K562 (cell line): ENCODE measurements at regions not wholly inside any gene's neighbourhood (a gene's known extent, or its start where the extent isn't known, plus 50 kb on each side); places are given as distances from the start of the nearest gene placed in this dataset.

Experiments used
- ATAC-seq: fragments of 200-7000 bp; cut with Tn5 transposase; 3 replicates; pipeline ENCODE4 v1.9.1; 2020; ENCODE audit warnings: moderate library complexity
- BruUV-seq: library from RNA; stranded (reverse); fragments of 400-500 nt; replicated peaks from 2 replicates; lab custom pipeline; 2021; lab: Mats Ljungman, UMichigan
- CTCF ChIA-PET: fragments of 300-600 bp; formaldehyde crosslinking; extraction: SDS; loops from one replicate; lab custom pipeline; 2021; ENCODE audit warnings: low intra/inter-chr PET ratio; lab: Yijun Ruan, JAX
- POLR2A ChIA-PET: fragments of 300-600, 350-650 bp; sonication (Branson Sonifier 250); formaldehyde crosslinking; extraction: SDS; loops from one replicate; lab custom pipeline; 2021; ENCODE audit warnings: antibody characterized with exemption, inconsistent platforms; lab: Yijun Ruan, JAX
- DNase-seq, 4 experiments: peaks; one replicate each; pipeline versions ENCODE4 v3.0.0 to v3.0.0-alpha.2; 2011 to 2018; ENCODE audit warnings: low spot score in 3 of 4, mixed read lengths in 3 of 4; ENCODE audit errors: extremely low read depth in 1 of 4
- FAIRE-seq: peaks from 2 replicates; lab custom pipeline; 2011; peaks lifted over from hg19 to GRCh38; lab: Jason Lieb, UNC
- H2AFZ ChIP-seq: 2 replicates; pipeline ENCODE4 v1.6.0; 2011; ENCODE audit warnings: low read depth, low read length, control low read depth, inconsistent platforms
- H3K27ac ChIP-seq: fragments of 200-600 bp; 3 replicates; pipeline ENCODE4 v1.8.0; 2011; ENCODE audit warnings: low read depth, mild to moderate bottlenecking, control low read depth, inconsistent platforms, low read length, moderate library complexity, mixed read lengths; ENCODE audit errors: extremely low read depth
- H3K27me3 ChIP-seq, 2 experiments: fragments of 300-600 bp in 1 of 2; 2 replicates in 1 of 2; 3 replicates in 1 of 2; pipeline versions ENCODE4 v1.6.0 to v1.8.0; 2011; ENCODE audit warnings: inconsistent platforms in 2 of 2, low read length in 2 of 2, mild to moderate bottlenecking in 1 of 2, mixed read lengths in 1 of 2, moderate library complexity in 1 of 2; ENCODE audit not compliant: control insufficient read depth in 2 of 2, insufficient read depth in 2 of 2
- H3K36me3 ChIP-seq: fragments of 300-600 bp; 3 replicates; pipeline ENCODE4 v1.8.0; 2011; ENCODE audit warnings: mild to moderate bottlenecking, low read length, inconsistent platforms; ENCODE audit not compliant: control insufficient read depth, insufficient read depth
- H3K4me1 ChIP-seq, 2 experiments: fragments of 200-600 bp in 1 of 2; replicated peaks in 1 of 2; 2 replicates in 1 of 2; 3 replicates in 1 of 2; pipeline versions ENCODE4 v1.5.1 to v1.8.0; 2011; ENCODE audit warnings: inconsistent platforms in 2 of 2, low read length in 2 of 2, mild to moderate bottlenecking in 1 of 2, mixed read lengths in 1 of 2, moderate library complexity in 1 of 2; ENCODE audit not compliant: control insufficient read depth in 2 of 2, insufficient read depth in 2 of 2
- H3K4me2 ChIP-seq: 2 replicates; pipeline ENCODE4 v1.6.1; 2011; ENCODE audit warnings: low read length, control low read depth, inconsistent platforms, mixed read lengths; ENCODE audit not compliant: insufficient read depth
- H3K4me3 ChIP-seq: fragments of 200-600 bp; sonication (generic), shearing (Covaris generic); 2 replicates; pipeline ENCODE4 v1.5.1; 2016; ENCODE audit warnings: control low read depth, inconsistent platforms
- H3K79me2 ChIP-seq: fragments of 200-600 bp; 3 replicates; pipeline ENCODE4 v1.8.0; 2011; ENCODE audit warnings: low read length, inconsistent platforms; ENCODE audit not compliant: control insufficient read depth, insufficient read depth
- H3K9ac ChIP-seq, 2 experiments: 2 replicates each; pipeline versions ENCODE4 v1.6.0 to v1.6.1; 2011; ENCODE audit warnings: low read depth in 2 of 2, low read length in 2 of 2, control low read depth in 1 of 2, inconsistent platforms in 1 of 2, mild to moderate bottlenecking in 1 of 2, mixed read lengths in 1 of 2; ENCODE audit not compliant: insufficient read depth in 1 of 2
- H3K9me1 ChIP-seq: one replicate; pipeline ENCODE4 v1.6.0; 2011; ENCODE audit warnings: inconsistent platforms, mild to moderate bottlenecking, low read length, moderate library complexity; ENCODE audit not compliant: control insufficient read depth, insufficient read depth
- H3K9me3 ChIP-seq: replicated peaks from 2 replicates; pipeline ENCODE4 v1.5.1; 2011; ENCODE audit warnings: low read depth, low read length, inconsistent platforms; ENCODE audit not compliant: control insufficient read depth, insufficient read depth
- H4K20me1 ChIP-seq: replicated peaks from 2 replicates; pipeline ENCODE4 v1.6.1; 2011; ENCODE audit warnings: low read length, inconsistent platforms, mixed read lengths; ENCODE audit not compliant: control insufficient read depth, insufficient read depth
- BDP1 ChIP-seq: IDR thresholded peaks from 3 replicates; pipeline ENCODE4 v1.6.1; 2011; ENCODE audit not compliant: insufficient read length, insufficient read depth
- CTCF ChIP-seq, 3 experiments: IDR thresholded peaks in 2 of 3; conservative IDR thresholded peaks in 1 of 3; 2 replicates each; pipeline ENCODE4 v1.5.1; 2011 to 2012; ENCODE audit warnings: low read length in 3 of 3, mild to moderate bottlenecking in 3 of 3, control low read depth in 2 of 3, improper control_type of control experiment in 1 of 3, inconsistent platforms in 1 of 3, low read depth in 1 of 3, mixed read lengths in 1 of 3, moderate library complexity in 1 of 3; ENCODE audit not compliant: insufficient read depth in 2 of 3
- DACH1 ChIP-seq: fragments of 450-650 bp; IDR thresholded peaks from 2 replicates; pipeline ENCODE4 v1.6.1; 2018; ENCODE audit not compliant: partially characterized antibody
- ETS1 ChIP-seq: conservative IDR thresholded peaks from 2 replicates; pipeline ENCODE4 v1.6.1; 2011; ENCODE audit warnings: low read depth, mild to moderate bottlenecking, low read length; ENCODE audit not compliant: control insufficient read depth
- HMG20B ChIP-seq: fragments of 250-450 bp; sonication (Bioruptor Pico); IDR thresholded peaks from 2 replicates; pipeline ENCODE4 v1.5.0; 2021; ENCODE audit warnings: mild to moderate bottlenecking
- HOXB6 ChIP-seq: fragments of 250-450 bp; sonication (Bioruptor Pico); IDR thresholded peaks from 2 replicates; pipeline ENCODE4 v1.5.1; 2022; ENCODE audit warnings: mild to moderate bottlenecking, borderline replicate concordance
- LEF1 ChIP-seq: fragments of 450-650 bp; IDR thresholded peaks from 2 replicates; pipeline ENCODE4 v1.6.1; 2016; ENCODE audit warnings: mild to moderate bottlenecking
- NBN ChIP-seq: fragments of 450-650 bp; IDR thresholded peaks from 2 replicates; pipeline ENCODE4 v1.6.1; 2016; ENCODE audit warnings: low read depth, mild to moderate bottlenecking
- RBM14 ChIP-seq: fragments of 200-400 bp; formaldehyde crosslinking; IDR thresholded peaks from 2 replicates; pipeline ENCODE4 v1.6.1; 2018; ENCODE audit warnings: low read depth, mild to moderate bottlenecking, low read length, moderate library complexity, borderline replicate concordance; ENCODE audit not compliant: insufficient read depth
- SMARCE1 ChIP-seq: fragments of 450-650 bp; IDR thresholded peaks from 2 replicates; pipeline ENCODE4 v1.7.1; 2016; ENCODE audit warnings: mild to moderate bottlenecking
- THRAP3 ChIP-seq: fragments of 450-650 bp; IDR thresholded peaks from 2 replicates; pipeline ENCODE4 v1.6.1; 2016; ENCODE audit warnings: mild to moderate bottlenecking, inconsistent platforms, borderline replicate concordance
- WGBS: fragments of 100-300 bp; shearing (Covaris generic); methylation state at CpG from one replicate; pipeline ENCODE4 v1.1.6; 2016; ENCODE audit warnings: low coverage, mixed read lengths; ENCODE audit not compliant: insufficient coverage; ENCODE audit errors: missing lambda C conversion rate; 5-methylcytosine and 5-hydroxymethylcytosine counted together
- in situ Hi-C: fragments of 300-500 bp; cut with MboI; formaldehyde crosslinking; loops from 4 replicates; pipeline ENCODE4 v1.15.0; 2018; ENCODE audit warnings: inconsistent platforms, mixed read lengths
- intact Hi-C: fragments of 100-400 bp; cut with micrococcal nuclease; formaldehyde crosslinking; loops from 2 replicates; pipeline ENCODE4 v1.14.2; 2022

GRCh38 chr14:42715316-42715715 is 1108.6 kb downstream of the LRFN5 start:
- intact Hi-C loops: no loop called here
- WGBS: 0% methylated on average over 2 of the region's 2 CpGs
- no peak for ATAC-seq
- no peaks in the 10 kb centered on the region for H4K20me1 ChIP-seq
- POLR2A ChIA-PET: no interaction called here
- H3K4me3 ChIP-seq: no peak overlapping the region
- H3K4me1 ChIP-seq: no peaks in the 10 kb centered on the region
- H3K27ac ChIP-seq: no peak overlapping the region
- DNase-seq: no peak
- H3K4me2 ChIP-seq: no peak overlapping the region
- TF ChIP-seq HMG20B (CRISPR knock-in tag) (no peak), SMARCE1 (no peak), RBM14 (no peak), BDP1 (no peak), ETS1 (no peak), CTCF (IDR thresholded peaks at IDR 0.05 in 2 of 3, conservative IDR thresholded peaks at IDR 0.05 in 1 of 3; ENCODE audit: insufficient read depth in 2 of 3, low read depth in 1 of 3, low read length in 3 of 3) (no peak), LEF1 (no peak), NBN (no peak), DACH1 (no peak), THRAP3 (no peak), HOXB6 (CRISPR knock-in tag) (no peak)
- no peaks in the 10 kb centered on the region for H3K79me2 ChIP-seq
- no TSS peak for BruUV-seq
- H3K9me1 ChIP-seq: no peaks in the 10 kb centered on the region
- H3K9me3 ChIP-seq: no peaks in the 10 kb centered on the region
- in situ Hi-C loops: no loop called here
- no peak overlapping the region for H2AFZ ChIP-seq
- CTCF ChIA-PET: no interaction called here
- H3K9ac ChIP-seq: no peak overlapping the region
- no peaks in the 10 kb centered on the region for H3K27me3 ChIP-seq
- no peak for FAIRE-seq
- no peaks in the 10 kb centered on the region for H3K36me3 ChIP-seq
